K562 (cell line): ENCODE measurements at regions not wholly inside any gene's neighbourhood (a gene's known extent, or its start where the extent isn't known, plus 50 kb on each side); places are given as distances from the start of the nearest gene placed in this dataset.

Experiments used
- PHTF2 ChIP-seq: fragments of 250-450 bp; sonication (Bioruptor Pico); IDR thresholded peaks from 2 replicates; pipeline ENCODE4 v1.5.0; 2021; ENCODE audit warnings: mild to moderate bottlenecking
- ZNF318 ChIP-seq, 2 experiments: fragments of 450-650 bp; IDR thresholded peaks; 2 replicates each; pipeline ENCODE4 v1.6.1; 2016; ENCODE audit warnings: mild to moderate bottlenecking in 2 of 2, borderline replicate concordance in 1 of 2, low read depth in 1 of 2, moderate library complexity in 1 of 2
- ZNF561 ChIP-seq: fragments of 450-650 bp; formaldehyde crosslinking; conservative IDR thresholded peaks from 2 replicates; pipeline ENCODE4 v1.4.0; 2020; ENCODE audit warnings: mild to moderate bottlenecking, moderate library complexity

- TF ChIP-seq ZNF318 (IDR thresholded peaks at IDR 0.05; ENCODE audit: borderline replicate concordance in 1 of 2, low read depth in 1 of 2) = no peak
- no peak for TF ChIP-seq PHTF2 (CRISPR knock-in tag)
- TF ChIP-seq ZNF561 (CRISPR knock-in tag) = no peak
Observed at GRCh38 chr5:143955141-143955540, 143.2 kb downstream of the HMHB1 start (continued).
